Retinal pigment epithelial cell (primary cell): ENCODE measurements at regions not wholly inside any gene's neighbourhood (a gene's known extent, or its start where the extent isn't known, plus 50 kb on each side); places are given as distances from the start of the nearest gene placed in this dataset.
A peak's percentile ranks its signal among the peaks of the same experiment; 100 is the strongest.

Experiments
- DNase-seq: peaks from one replicate; pipeline ENCODE4 v3.0.0-alpha.2; 2010; ENCODE audit warnings: low read depth
- H3K4me3 ChIP-seq: 2 replicates; pipeline ENCODE4 v1.5.1; 2011; ENCODE audit warnings: mild to moderate bottlenecking, low read length, control low read depth, moderate library complexity
- TF ChIP-seq, protein P1 (sequence below): conservative IDR thresholded peaks from 2 replicates; pipeline ENCODE4 v1.5.1; 2011; ENCODE audit warnings: low read depth, low read length, control low read depth, inconsistent platforms

DNA sequence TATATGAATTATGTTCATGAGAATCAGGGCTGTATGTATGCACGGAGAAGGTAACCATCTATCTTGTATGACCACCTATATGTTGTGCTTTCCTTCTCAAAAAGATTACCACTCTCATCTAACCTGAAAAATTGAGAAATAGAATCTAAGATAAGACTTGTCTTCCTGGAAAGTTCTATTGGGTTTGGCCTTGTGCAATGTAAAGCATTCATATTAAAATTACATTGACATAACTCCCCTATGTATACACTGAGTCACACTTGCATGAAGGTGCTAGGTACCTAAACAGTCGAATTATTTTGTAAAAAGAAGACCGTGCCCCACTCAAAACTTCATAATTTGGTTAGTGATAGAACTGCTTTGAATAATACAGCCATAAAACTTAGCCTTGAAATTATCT lies 54.5 kb upstream of the RFXAP start:
- no peak for DNase-seq
- TF ChIP-seq, protein P1, sequence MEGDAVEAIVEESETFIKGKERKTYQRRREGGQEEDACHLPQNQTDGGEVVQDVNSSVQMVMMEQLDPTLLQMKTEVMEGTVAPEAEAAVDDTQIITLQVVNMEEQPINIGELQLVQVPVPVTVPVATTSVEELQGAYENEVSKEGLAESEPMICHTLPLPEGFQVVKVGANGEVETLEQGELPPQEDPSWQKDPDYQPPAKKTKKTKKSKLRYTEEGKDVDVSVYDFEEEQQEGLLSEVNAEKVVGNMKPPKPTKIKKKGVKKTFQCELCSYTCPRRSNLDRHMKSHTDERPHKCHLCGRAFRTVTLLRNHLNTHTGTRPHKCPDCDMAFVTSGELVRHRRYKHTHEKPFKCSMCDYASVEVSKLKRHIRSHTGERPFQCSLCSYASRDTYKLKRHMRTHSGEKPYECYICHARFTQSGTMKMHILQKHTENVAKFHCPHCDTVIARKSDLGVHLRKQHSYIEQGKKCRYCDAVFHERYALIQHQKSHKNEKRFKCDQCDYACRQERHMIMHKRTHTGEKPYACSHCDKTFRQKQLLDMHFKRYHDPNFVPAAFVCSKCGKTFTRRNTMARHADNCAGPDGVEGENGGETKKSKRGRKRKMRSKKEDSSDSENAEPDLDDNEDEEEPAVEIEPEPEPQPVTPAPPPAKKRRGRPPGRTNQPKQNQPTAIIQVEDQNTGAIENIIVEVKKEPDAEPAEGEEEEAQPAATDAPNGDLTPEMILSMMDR, result no peak
- no peak overlapping the region for H3K4me3 ChIP-seq

DNA sequence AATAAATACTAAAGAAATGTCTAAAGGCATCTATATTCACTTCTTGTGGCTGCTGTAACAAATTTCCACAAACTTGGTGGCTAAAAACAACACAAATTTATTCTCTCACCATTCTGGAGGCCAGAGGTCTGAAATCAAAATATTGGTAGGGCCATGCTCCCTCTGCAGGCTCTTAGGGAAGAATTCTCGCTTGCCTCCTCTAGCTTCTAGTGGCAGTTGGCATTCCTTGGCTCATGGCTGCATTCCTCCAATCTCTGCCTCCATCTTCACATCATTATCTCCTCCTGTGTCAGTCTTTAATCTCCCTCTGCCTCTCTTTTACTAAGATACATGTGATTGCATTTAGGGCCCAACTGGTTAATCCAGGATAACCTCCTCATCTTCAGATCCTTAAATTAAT lies 54.1 kb upstream of the RFXAP start:
- TF ChIP-seq, protein P1, result peak; percentile 22
- no peak for DNase-seq
- H3K4me3 ChIP-seq, result no peak overlapping the region

DNA sequence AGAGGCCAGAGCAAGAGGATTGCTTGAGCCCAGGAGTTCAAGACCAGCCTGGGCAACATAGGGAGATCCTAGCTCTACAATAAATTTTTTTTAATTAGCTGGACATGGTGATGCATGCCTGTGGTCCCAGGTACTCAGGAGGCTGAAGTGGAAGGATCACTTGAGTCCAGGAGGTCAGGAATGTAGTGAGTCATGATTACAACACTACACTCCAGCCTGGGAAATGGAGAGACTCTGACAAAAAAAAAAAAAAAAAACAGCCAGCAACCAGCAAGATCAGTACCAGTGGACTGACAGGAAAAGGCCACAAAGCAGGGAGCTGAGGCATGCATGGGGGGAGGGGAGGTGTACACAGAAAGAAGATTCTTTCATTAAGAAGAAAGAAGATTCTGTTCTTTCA lies 52.7 kb upstream of the RFXAP start:
- no peak for DNase-seq
- TF ChIP-seq, protein P1, result no peak
- H3K4me3 ChIP-seq, result no peak overlapping the region

DNA sequence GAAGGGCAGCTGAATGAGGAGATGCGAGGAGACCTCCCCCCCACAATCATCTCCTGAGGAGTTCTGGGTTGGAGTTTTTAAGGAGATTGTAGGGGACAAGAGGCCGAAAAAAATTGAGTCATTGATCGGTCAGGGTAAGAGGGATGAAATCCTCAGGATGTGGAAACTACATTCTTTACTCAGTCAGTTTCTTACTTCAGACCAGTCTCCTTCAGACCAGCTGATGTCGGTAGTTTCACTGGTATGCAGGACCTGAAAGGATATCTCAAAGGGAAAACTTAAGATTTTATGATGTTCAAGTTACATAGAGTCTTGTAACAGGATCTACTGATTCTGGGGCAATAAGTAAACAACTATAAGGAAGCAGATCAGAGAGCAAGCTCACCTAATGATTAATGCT lies 51.7 kb upstream of the RFXAP start:
- H3K4me3 ChIP-seq, result no peak overlapping the region
- no peak for DNase-seq
- TF ChIP-seq, protein P1, result no peak

DNA sequence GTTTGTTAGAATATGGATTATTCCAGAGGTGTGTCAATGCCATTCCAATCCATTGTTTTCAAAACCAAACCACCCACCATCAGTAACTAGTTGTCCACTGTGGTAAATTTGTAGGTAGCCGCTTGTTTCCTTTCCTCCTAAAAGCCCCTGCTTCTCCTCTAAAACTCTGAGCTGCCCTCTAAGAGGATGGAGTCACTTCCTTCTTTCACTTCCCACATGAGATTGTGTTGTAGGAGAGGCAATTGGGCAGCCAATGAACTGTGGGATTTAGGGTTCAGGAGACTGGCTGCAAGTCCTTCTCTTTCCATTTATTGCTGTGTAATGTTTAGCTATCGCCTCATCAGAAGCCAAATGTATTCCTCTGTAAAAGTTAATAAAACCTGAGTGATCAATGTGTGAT lies 49.9 kb upstream of the RFXAP start:
- TF ChIP-seq, protein P1, result no peak
- no peak overlapping the region for H3K4me3 ChIP-seq
- no peak for DNase-seq
